ENCODE measurements at regions not wholly inside any gene's neighbourhood (a gene's known extent, or its start where the extent isn't known, plus 50 kb on each side); places are given as distances from the start of the nearest gene placed in this dataset.

GRCh38 chr3:152922554-152922953, 87.6 kb downstream of the P2RY1 start:
- TF ChIP-seq CTCF (IDR thresholded peaks at IDR 0.05) (no peak), POLR2A (IDR thresholded peaks at IDR 0.05) (no peak)
